Kidney epithelial cell (primary cell): ENCODE measurements at regions not wholly inside any gene's neighbourhood (a gene's known extent, or its start where the extent isn't known, plus 50 kb on each side); places are given as distances from the start of the nearest gene placed in this dataset.

Experiments used
- DNase-seq: peaks from one replicate; pipeline ENCODE4 v3.0.0-alpha.2; 2010; ENCODE audit warnings: low read depth
- H3K27me3 ChIP-seq: 2 replicates; pipeline ENCODE4 v1.6.0; 2011; ENCODE audit warnings: low read length; ENCODE audit not compliant: control insufficient read depth, insufficient read depth
- H3K36me3 ChIP-seq: 2 replicates; pipeline ENCODE4 v1.5.1; 2011; ENCODE audit warnings: low read length; ENCODE audit not compliant: control insufficient read depth, insufficient read depth
- H3K4me3 ChIP-seq: 2 replicates; pipeline ENCODE4 v1.5.1; 2011; ENCODE audit warnings: low read depth, mild to moderate bottlenecking, control low read depth, low read length
- TF ChIP-seq, protein P1 (sequence below): IDR thresholded peaks from 2 replicates; pipeline ENCODE4 v1.5.1; 2011; ENCODE audit warnings: mild to moderate bottlenecking, moderate library complexity, low read length, control low read depth, inconsistent platforms; ENCODE audit not compliant: insufficient read depth, poor library complexity, severe bottlenecking

DNA sequence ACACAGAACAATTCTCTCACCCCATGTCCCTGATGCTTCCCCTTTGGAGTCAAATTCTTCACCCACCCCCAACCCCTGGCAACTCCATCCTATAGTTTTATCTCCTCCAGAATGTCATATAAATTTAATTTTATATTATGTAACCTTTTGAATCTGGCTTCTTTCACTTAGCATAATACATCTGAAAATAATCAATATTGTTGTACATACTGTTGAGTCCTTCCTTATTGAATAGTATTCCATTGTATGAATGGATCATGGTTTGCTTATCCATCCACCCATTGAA lies 98.9 kb upstream of the TSC22D2 start:
- DNase-seq: no peak
- H3K4me3 ChIP-seq: no peak overlapping the region
- TF ChIP-seq, protein P1, sequence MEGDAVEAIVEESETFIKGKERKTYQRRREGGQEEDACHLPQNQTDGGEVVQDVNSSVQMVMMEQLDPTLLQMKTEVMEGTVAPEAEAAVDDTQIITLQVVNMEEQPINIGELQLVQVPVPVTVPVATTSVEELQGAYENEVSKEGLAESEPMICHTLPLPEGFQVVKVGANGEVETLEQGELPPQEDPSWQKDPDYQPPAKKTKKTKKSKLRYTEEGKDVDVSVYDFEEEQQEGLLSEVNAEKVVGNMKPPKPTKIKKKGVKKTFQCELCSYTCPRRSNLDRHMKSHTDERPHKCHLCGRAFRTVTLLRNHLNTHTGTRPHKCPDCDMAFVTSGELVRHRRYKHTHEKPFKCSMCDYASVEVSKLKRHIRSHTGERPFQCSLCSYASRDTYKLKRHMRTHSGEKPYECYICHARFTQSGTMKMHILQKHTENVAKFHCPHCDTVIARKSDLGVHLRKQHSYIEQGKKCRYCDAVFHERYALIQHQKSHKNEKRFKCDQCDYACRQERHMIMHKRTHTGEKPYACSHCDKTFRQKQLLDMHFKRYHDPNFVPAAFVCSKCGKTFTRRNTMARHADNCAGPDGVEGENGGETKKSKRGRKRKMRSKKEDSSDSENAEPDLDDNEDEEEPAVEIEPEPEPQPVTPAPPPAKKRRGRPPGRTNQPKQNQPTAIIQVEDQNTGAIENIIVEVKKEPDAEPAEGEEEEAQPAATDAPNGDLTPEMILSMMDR: no peak
- H3K27me3 ChIP-seq: no peaks in the 10 kb centered on the region
- no peaks in the 10 kb centered on the region for H3K36me3 ChIP-seq

DNA sequence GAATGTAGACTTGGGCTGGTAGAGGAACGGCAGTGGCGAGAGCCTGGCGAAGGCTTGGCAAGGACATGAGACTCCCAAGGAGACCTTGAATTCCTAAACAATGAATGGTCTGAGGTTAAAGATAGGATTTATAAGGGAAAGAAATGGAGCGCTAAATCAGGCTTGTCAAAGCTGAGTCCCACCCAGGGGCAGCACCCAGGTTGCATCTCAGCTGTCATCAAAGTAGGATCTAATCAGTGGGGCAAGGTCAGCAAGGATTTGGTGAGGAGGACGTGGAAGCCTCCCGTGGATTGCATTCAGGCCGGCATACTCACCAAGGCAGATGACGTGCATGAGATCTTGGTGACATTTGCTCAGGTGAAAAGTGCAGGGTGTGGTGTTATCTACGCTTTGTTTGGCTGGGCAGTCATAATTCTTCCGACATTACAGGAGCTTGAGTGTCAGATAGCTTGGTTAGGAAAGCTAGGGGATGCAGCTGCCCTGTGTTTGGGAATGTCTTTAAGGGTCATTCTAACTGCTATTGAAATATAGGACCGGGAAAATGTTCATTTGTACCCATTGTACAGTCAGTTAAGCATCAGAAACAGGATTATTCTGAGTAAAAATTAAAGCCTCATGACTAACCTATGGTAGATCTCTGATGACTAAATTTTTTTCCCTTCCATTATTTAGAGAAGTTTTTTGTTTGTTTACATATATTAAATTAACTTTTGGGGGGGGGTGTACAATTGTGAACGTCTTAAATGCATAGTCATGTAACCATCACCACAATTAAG lies 99.4 kb upstream of the TSC22D2 start:
- no peaks in the 10 kb centered on the region for H3K36me3 ChIP-seq
- TF ChIP-seq, protein P1: no peak
- DNase-seq: no peak
- no peaks in the 10 kb centered on the region for H3K27me3 ChIP-seq
- H3K4me3 ChIP-seq: no peak overlapping the region

- Histone ChIP-seq H3K36me3 (no peaks in the 10 kb centered on the region), H3K27me3 (no peaks in the 10 kb centered on the region), H3K4me3 (no peak overlapping the region)
- TF ChIP-seq, protein P1: no peak
- DNase-seq: no peak
These were observed 100.1 kb upstream of the TSC22D2 start for GRCh38 chr3:150308037-150308319.

GRCh38 chr3:150307311-150308036 lies 100.6 kb upstream of the TSC22D2 start:
- H3K4me3 ChIP-seq: no peak overlapping the region

GRCh38 chr3:150306906-150307305 lies 101.2 kb upstream of the TSC22D2 start:
- Histone ChIP-seq H3K27me3 (no peaks in the 10 kb centered on the region), H3K36me3 (no peaks in the 10 kb centered on the region), H3K4me3 (no peak overlapping the region)
- TF ChIP-seq, protein P1: no peak
- DNase-seq: no peak

More at GRCh38 chr3:150307311-150308036, 100.6 kb upstream of the TSC22D2 start:
- no peak for DNase-seq
- Histone ChIP-seq H3K27me3 (no peaks in the 10 kb centered on the region), H3K36me3 (no peaks in the 10 kb centered on the region)
- TF ChIP-seq, protein P1: no peak

GRCh38 chr3:150306083-150306482 lies 102.0 kb upstream of the TSC22D2 start:
- TF ChIP-seq, protein P1: no peak
- Histone ChIP-seq H3K4me3 (no peak overlapping the region), H3K36me3 (no peaks in the 10 kb centered on the region), H3K27me3 (no peaks in the 10 kb centered on the region)
- no peak for DNase-seq
